Testis (tissue), 2 donors: ENCODE measurements at regions not wholly inside any gene's neighbourhood (a gene's known extent, or its start where the extent isn't known, plus 50 kb on each side); places are given as distances from the start of the nearest gene placed in this dataset.

Experiments
- POLR2A ChIP-seq: fragments of 450-650 bp; IDR thresholded peaks from one replicate; pipeline ENCODE4 v1.6.1; 2017; ENCODE audit warnings: antibody characterized with exemption, mild to moderate bottlenecking, moderate library complexity
- TF ChIP-seq, protein P1 (sequence below), 3 experiments: fragments of 450-650 bp in 2 of 3; fragments of 200-600 bp in 1 of 3; sonication (generic) in 1 of 3; IDR thresholded peaks; one replicate each; pipeline ENCODE4 v1.5.1; 2016 to 2019; ENCODE audit warnings: antibody characterized with exemption in 3 of 3, mild to moderate bottlenecking in 2 of 3, moderate library complexity in 1 of 3

DNA sequence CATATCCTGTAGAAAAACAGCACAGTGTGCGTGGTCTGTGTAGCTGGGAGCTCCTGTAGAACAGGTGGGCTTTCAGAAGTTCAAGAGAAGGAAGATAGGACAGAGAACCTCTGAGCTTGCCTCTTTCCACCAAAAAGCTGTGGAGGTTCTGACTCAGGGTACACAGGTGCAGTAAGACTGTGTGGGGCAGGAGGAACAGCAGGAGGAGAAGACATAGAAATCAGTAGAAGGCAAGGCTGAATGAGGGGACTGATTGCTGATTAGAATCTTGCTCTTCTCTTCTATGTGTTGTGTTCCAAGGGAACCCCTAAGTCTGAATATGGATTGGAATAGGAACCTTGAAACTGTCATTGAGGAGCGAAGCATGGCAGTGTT lies 122.7 kb downstream of the AKAP11 start:
- TF ChIP-seq, protein P1, sequence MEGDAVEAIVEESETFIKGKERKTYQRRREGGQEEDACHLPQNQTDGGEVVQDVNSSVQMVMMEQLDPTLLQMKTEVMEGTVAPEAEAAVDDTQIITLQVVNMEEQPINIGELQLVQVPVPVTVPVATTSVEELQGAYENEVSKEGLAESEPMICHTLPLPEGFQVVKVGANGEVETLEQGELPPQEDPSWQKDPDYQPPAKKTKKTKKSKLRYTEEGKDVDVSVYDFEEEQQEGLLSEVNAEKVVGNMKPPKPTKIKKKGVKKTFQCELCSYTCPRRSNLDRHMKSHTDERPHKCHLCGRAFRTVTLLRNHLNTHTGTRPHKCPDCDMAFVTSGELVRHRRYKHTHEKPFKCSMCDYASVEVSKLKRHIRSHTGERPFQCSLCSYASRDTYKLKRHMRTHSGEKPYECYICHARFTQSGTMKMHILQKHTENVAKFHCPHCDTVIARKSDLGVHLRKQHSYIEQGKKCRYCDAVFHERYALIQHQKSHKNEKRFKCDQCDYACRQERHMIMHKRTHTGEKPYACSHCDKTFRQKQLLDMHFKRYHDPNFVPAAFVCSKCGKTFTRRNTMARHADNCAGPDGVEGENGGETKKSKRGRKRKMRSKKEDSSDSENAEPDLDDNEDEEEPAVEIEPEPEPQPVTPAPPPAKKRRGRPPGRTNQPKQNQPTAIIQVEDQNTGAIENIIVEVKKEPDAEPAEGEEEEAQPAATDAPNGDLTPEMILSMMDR (IDR thresholded peaks at IDR 0.05): no peak
- TF ChIP-seq POLR2A: no peak
